ENCODE measurements at regions not wholly inside any gene's neighbourhood (a gene's known extent, or its start where the extent isn't known, plus 50 kb on each side); places are given as distances from the start of the nearest gene placed in this dataset.

DNA sequence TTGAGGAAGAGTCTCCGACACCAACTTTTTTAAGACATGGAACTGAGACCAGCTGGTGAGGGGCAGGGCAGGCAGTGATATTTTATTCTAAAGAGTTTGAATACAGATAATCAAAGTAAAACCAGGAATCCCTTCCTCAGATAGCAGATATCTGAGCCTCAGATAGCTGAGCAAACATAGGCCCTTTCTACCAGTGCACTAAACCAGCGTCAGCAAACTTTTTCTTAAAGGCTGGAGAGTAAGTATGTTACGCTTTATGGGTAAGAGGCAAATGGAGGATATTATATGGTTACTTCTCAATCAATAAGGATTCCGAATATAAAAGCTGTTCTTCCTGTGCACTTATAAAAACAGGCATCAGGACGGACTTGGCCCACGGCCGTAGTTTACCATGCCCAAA is 73.9 kb downstream of the WNT5A start:
- Histone ChIP-seq H3K9me3 (ENCODE audit: control insufficient read depth in 2 of 2, insufficient read depth in 1 of 2, low read length in 1 of 2) (no peaks in the 10 kb centered on the region), H3K4me3 (ENCODE audit: low read length in 2 of 2) (no peak overlapping the region), H3K36me3 (ENCODE audit: control insufficient read depth in 2 of 2, insufficient read depth in 2 of 2, low read length in 1 of 2) (no peaks in the 10 kb centered on the region), H3K4me1 (ENCODE audit: control insufficient read depth in 2 of 2, insufficient read depth in 2 of 2, low read length in 2 of 2) (no peaks in the 10 kb centered on the region), H3K27ac (ENCODE audit: low read depth in 1 of 2, low read length in 1 of 2) (no peak overlapping the region), H3K27me3 (ENCODE audit: control insufficient read depth in 2 of 2, insufficient read depth in 1 of 2, low read length in 1 of 2) (no peaks in the 10 kb centered on the region)
- DNase-seq (ENCODE audit: low read depth in 6 of 9, low spot score in 9 of 9), result no peak
- WGBS, result 97% methylated on average over 7 of the region's 7 CpGs

DNA sequence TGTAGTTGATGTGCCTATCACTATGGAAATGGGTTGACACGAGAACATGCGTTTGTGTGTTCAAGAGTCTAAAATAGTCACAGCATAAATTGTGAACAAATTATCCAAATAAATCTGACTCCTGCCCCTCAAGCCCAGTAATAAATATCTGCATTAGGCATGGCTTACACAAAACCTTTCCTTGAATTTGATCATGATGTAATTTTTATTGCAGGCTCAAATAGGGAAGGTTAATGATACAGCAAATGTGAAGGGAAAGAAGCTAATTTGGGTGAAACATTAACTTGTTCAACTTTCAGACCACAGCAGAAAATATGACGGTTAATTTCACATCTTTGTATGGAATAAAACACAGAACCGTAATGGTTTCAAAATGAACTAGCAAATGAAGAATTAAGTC is 74.6 kb downstream of the WNT5A start:
- Histone ChIP-seq H3K9me3 (ENCODE audit: control insufficient read depth in 2 of 2, insufficient read depth in 1 of 2, low read length in 1 of 2) (no peaks in the 10 kb centered on the region), H3K4me3 (ENCODE audit: low read length in 2 of 2) (no peak overlapping the region), H3K4me1 (ENCODE audit: control insufficient read depth in 2 of 2, insufficient read depth in 2 of 2, low read length in 2 of 2) (no peaks in the 10 kb centered on the region), H3K27ac (ENCODE audit: low read depth in 1 of 2, low read length in 1 of 2) (no peak overlapping the region), H3K27me3 (ENCODE audit: control insufficient read depth in 2 of 2, insufficient read depth in 1 of 2, low read length in 1 of 2) (no peaks in the 10 kb centered on the region), H3K36me3 (ENCODE audit: control insufficient read depth in 2 of 2, insufficient read depth in 2 of 2, low read length in 1 of 2) (no peaks in the 10 kb centered on the region)
- 94% methylated on average over 4 of the region's 4 CpGs for WGBS
- DNase-seq (ENCODE audit: low read depth in 6 of 9, low spot score in 9 of 9), result no peak

DNA sequence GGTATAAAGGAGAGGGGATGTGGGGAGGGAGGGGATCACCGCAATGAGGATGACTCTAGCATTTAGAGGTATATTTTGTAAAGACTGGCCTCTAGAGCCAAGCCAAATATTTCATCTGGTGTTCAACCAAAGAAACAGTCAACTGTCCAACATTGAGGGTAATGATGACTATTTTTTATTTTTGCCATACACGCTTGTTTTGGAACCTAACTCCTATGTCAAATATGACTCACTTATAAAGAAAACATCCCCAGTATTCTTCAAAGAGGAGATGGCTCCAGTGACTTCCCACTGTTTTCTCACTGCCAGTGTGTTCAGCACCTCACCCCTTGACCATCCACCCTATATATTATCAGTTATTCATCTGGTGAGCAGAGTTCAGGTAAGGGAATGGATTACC is 77.3 kb downstream of the WNT5A start:
- no peak for DNase-seq (ENCODE audit: low read depth in 6 of 9, low spot score in 9 of 9)
- H3K9me3 ChIP-seq (ENCODE audit: control insufficient read depth in 2 of 2, insufficient read depth in 1 of 2, low read length in 1 of 2), result peaks cover 0 to 5% of the 10 kb centered on the region in 2 donors
- H3K27ac ChIP-seq (ENCODE audit: low read depth in 1 of 2, low read length in 1 of 2), result no peak overlapping the region
- H3K27me3 ChIP-seq (ENCODE audit: control insufficient read depth in 2 of 2, insufficient read depth in 1 of 2, low read length in 1 of 2), result no peaks in the 10 kb centered on the region
- no peaks in the 10 kb centered on the region for H3K36me3 ChIP-seq (ENCODE audit: control insufficient read depth in 2 of 2, insufficient read depth in 2 of 2, low read length in 1 of 2)
- H3K4me1 ChIP-seq (ENCODE audit: control insufficient read depth in 2 of 2, insufficient read depth in 2 of 2, low read length in 2 of 2), result no peaks in the 10 kb centered on the region
- 98% methylated on average over 2 of the region's 2 CpGs for WGBS
- no peak overlapping the region for H3K4me3 ChIP-seq (ENCODE audit: low read length in 2 of 2)

DNA sequence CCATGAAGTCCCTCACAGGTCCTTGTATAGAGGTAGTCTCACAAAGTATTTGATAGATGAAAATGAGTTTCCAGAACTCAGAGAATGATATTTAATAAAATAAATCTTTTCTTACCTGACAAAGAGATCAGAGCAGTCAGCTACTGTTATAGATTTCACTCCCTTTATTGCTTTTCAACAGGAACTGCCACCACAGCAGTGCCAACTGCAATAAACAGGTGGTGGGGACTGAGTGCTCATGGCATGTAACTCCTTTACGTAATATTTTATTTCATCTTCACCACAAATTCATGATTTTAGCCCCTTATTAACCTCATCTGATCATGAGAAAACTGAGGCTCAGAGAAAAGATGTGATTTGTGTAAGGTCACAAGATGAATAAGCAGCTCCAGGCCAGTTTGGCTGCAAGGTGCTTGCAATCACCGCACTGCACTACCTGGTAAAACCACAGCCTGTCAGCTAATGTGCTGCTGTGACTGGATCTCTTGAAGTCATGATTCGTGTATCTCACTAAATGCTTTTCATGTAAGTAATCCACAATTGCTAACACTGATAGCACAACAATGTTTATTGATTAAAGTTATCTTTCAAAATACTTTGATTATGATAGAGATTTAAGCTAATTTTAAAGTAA is 78.8 kb downstream of the WNT5A start:
- no peak overlapping the region for H3K4me3 ChIP-seq (ENCODE audit: low read length in 2 of 2)
- no peaks in the 10 kb centered on the region for H3K36me3 ChIP-seq (ENCODE audit: control insufficient read depth in 2 of 2, insufficient read depth in 2 of 2, low read length in 1 of 2)
- DNase-seq (ENCODE audit: low read depth in 6 of 9, low spot score in 9 of 9), result no peak
- H3K4me1 ChIP-seq (ENCODE audit: control insufficient read depth in 2 of 2, insufficient read depth in 2 of 2, low read length in 2 of 2), result no peaks in the 10 kb centered on the region
- H3K27ac ChIP-seq (ENCODE audit: low read depth in 1 of 2, low read length in 1 of 2), result no peak overlapping the region
- no peaks in the 10 kb centered on the region for H3K27me3 ChIP-seq (ENCODE audit: control insufficient read depth in 2 of 2, insufficient read depth in 1 of 2, low read length in 1 of 2)
- WGBS, result 90% methylated on average over 3 of the region's 3 CpGs
- peaks cover 0 to 5% of the 10 kb centered on the region in 2 donors for H3K9me3 ChIP-seq (ENCODE audit: control insufficient read depth in 2 of 2, insufficient read depth in 1 of 2, low read length in 1 of 2)

DNA sequence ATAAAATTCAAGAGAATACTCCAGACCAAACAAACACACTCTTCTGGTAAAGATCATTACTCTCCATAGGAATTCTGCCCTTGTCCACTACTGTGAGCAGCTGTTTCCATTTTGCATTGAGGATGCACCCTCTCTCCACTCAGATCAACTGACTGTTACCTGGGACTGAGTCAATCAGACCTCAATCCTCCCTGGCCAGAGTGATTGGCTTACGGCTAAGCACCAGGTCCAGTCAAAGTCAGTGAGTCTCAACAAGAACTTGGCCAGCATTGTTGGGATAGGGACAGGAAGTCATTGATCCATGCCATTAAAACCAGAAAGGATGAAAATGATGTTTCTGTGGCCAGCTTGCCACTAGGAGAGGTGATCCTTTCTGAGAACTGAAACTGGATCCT is 79.7 kb downstream of the WNT5A start:
- no peaks in the 10 kb centered on the region for H3K4me1 ChIP-seq (ENCODE audit: control insufficient read depth in 2 of 2, insufficient read depth in 2 of 2, low read length in 2 of 2)
- no peaks in the 10 kb centered on the region for H3K36me3 ChIP-seq (ENCODE audit: control insufficient read depth in 2 of 2, insufficient read depth in 2 of 2, low read length in 1 of 2)
- H3K9me3 ChIP-seq (ENCODE audit: control insufficient read depth in 2 of 2, insufficient read depth in 1 of 2, low read length in 1 of 2), result peaks cover 0 to 5% of the 10 kb centered on the region in 2 donors
- H3K27me3 ChIP-seq (ENCODE audit: control insufficient read depth in 2 of 2, insufficient read depth in 1 of 2, low read length in 1 of 2), result no peaks in the 10 kb centered on the region
- WGBS, result 96% methylated on average over 1 of the region's 1 CpG
- H3K27ac ChIP-seq (ENCODE audit: low read depth in 1 of 2, low read length in 1 of 2), result no peak overlapping the region
- no peak for DNase-seq (ENCODE audit: low read depth in 6 of 9, low spot score in 9 of 9)
- no peak overlapping the region for H3K4me3 ChIP-seq (ENCODE audit: low read length in 2 of 2)

DNA sequence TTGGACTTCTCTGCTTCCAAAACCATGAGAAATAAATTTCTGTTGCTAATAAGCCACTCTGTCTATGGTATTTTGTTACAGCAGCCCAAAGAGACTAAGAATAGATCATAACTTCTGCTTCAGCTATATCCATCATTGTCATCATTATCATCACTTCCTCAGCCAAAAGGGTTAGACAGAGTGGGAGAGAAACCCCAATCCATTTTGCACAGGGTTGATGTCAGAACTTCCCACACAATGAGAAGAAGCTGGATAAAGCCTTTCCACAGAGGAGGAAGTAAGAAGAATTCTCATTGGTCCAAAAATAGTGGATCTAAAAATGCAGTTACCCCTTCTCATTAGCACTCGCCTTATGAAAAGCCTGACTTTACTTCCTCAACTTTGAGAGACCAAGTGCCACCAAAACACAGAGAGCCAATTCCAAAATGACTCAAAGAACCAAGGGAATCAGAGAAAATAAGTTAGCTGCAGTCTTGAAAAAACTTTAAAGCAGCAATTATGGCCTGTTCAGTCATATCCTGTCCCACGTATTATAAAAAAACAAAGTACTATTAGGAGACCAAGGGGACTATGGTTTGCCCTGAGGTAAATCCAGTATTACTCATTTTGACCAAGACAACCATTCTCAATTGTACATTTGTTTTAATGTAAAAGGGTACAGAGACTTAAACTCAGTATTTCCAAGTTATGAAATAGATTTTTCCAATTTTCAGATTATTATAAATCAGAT is 80.2 kb downstream of the WNT5A start:
- Histone ChIP-seq H3K4me1 (ENCODE audit: control insufficient read depth in 2 of 2, insufficient read depth in 2 of 2, low read length in 2 of 2) (no peaks in the 10 kb centered on the region), H3K27me3 (ENCODE audit: control insufficient read depth in 2 of 2, insufficient read depth in 1 of 2, low read length in 1 of 2) (no peaks in the 10 kb centered on the region), H3K9me3 (ENCODE audit: control insufficient read depth in 2 of 2, insufficient read depth in 1 of 2, low read length in 1 of 2) (peaks cover 0 to 5% of the 10 kb centered on the region in 2 donors), H3K36me3 (ENCODE audit: control insufficient read depth in 2 of 2, insufficient read depth in 2 of 2, low read length in 1 of 2) (no peaks in the 10 kb centered on the region), H3K27ac (ENCODE audit: low read depth in 1 of 2, low read length in 1 of 2) (no peak overlapping the region), H3K4me3 (ENCODE audit: low read length in 2 of 2) (no peak overlapping the region)
- 83% methylated on average over 2 of the region's 2 CpGs for whole genome bisulfite sequencing
- DNase-seq (ENCODE audit: low read depth in 6 of 9, low spot score in 9 of 9), result no peak

DNA sequence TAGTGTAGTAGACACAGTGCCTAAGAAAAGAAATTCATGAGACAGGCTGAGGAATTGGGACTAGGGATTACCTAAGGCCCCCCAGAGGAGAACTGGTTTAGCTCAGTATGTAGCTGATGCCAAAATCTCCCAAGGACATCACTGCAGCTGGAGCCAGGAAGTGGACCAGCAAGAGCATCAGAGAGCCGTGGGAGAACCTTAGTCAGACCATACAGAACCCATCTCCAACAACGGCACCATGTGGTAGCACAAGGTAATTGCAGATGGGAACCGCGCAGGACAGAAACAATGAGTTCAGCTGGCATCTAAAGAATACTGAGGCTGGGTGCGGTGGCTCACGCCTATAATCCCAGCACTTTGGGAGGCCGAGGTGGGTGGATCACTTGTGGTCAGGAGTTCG is 81.7 kb downstream of the WNT5A start:
- no peak overlapping the region for H3K4me3 ChIP-seq (ENCODE audit: low read length in 2 of 2)
- H3K36me3 ChIP-seq (ENCODE audit: control insufficient read depth in 2 of 2, insufficient read depth in 2 of 2, low read length in 1 of 2), result no peaks in the 10 kb centered on the region
- H3K27ac ChIP-seq (ENCODE audit: low read depth in 1 of 2, low read length in 1 of 2), result no peak overlapping the region
- no peaks in the 10 kb centered on the region for H3K27me3 ChIP-seq (ENCODE audit: control insufficient read depth in 2 of 2, insufficient read depth in 1 of 2, low read length in 1 of 2)
- no peaks in the 10 kb centered on the region for H3K4me1 ChIP-seq (ENCODE audit: control insufficient read depth in 2 of 2, insufficient read depth in 2 of 2, low read length in 2 of 2)
- peaks cover 0 to 5% of the 10 kb centered on the region in 2 donors for H3K9me3 ChIP-seq (ENCODE audit: control insufficient read depth in 2 of 2, insufficient read depth in 1 of 2, low read length in 1 of 2)
- 55% methylated on average over 8 of the region's 8 CpGs for WGBS
- DNase-seq (ENCODE audit: low read depth in 6 of 9, low spot score in 9 of 9), result no peak

DNA sequence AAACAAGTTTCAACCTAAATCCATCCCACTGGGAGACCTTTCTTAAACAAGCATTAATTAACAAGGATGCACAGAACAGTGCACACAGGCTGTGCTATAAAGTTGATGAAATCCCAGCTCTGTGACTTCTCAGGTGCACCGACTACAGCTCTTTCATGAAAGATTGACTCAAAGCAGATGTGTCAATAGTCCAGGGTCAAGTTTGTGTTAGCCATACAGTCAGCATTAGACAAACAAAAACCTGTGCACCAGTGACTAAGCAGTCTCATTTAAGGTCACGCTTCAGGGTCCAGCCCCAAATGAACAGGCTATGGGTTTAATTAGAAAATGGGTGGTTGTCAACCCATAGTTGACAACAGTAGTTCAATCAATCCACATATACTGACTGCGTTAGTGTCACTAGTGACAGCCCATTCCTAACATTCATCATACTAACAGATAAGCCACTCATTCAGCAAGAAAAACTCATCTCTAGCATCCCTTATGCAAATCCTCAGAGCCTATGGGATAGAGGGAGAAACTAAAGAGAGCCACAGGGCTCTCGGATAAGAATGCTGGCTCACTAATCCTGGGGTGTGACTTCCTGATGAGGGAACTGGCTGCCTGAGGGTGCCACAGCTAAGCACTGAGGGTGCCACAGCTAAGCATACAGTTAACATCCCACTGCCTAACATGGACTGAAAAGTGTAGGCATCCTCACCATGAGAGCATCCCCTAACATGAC is 84.1 kb downstream of the WNT5A start:
- Histone ChIP-seq H3K36me3 (ENCODE audit: control insufficient read depth in 2 of 2, insufficient read depth in 2 of 2, low read length in 1 of 2) (no peaks in the 10 kb centered on the region), H3K4me3 (ENCODE audit: low read length in 2 of 2) (no peak overlapping the region), H3K27me3 (ENCODE audit: control insufficient read depth in 2 of 2, insufficient read depth in 1 of 2, low read length in 1 of 2) (no peaks in the 10 kb centered on the region), H3K9me3 (ENCODE audit: control insufficient read depth in 2 of 2, insufficient read depth in 1 of 2, low read length in 1 of 2) (peaks cover 0 to 5% of the 10 kb centered on the region in 2 donors), H3K4me1 (ENCODE audit: control insufficient read depth in 2 of 2, insufficient read depth in 2 of 2, low read length in 2 of 2) (no peaks in the 10 kb centered on the region), H3K27ac (ENCODE audit: low read depth in 1 of 2, low read length in 1 of 2) (no peak overlapping the region)
- WGBS, result 93% methylated on average over 4 of the region's 4 CpGs
- no peak for DNase-seq (ENCODE audit: low read depth in 6 of 9, low spot score in 9 of 9)

DNA sequence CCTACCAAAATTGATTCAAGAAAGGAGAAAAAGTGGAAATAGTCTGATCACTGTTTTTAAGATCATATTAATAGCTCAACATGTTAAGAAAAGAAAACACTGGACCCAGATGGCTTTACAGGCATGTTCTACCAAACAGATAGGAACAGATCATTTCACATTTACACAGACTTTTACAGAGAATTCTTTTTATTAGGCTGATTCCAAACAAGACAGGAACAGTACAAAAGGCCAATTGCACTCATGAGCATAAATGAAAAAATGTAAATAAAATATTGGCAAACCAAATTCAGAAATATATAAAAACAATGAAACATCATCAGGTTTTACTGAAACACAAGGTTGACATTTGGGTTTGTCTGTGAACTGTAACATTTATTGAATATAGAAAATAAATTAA is 106.5 kb downstream of the WNT5A start:
- no peaks in the 10 kb centered on the region for H3K36me3 ChIP-seq (ENCODE audit: control insufficient read depth in 2 of 2, insufficient read depth in 2 of 2, low read length in 1 of 2)
- no peaks in the 10 kb centered on the region for H3K4me1 ChIP-seq (ENCODE audit: control insufficient read depth in 2 of 2, insufficient read depth in 2 of 2, low read length in 2 of 2)
- no peak overlapping the region for H3K4me3 ChIP-seq (ENCODE audit: low read length in 2 of 2)
- no peaks in the 10 kb centered on the region for H3K27me3 ChIP-seq (ENCODE audit: control insufficient read depth in 2 of 2, insufficient read depth in 1 of 2, low read length in 1 of 2)
- no peak overlapping the region for H3K27ac ChIP-seq (ENCODE audit: low read depth in 1 of 2, low read length in 1 of 2)
- no peaks in the 10 kb centered on the region for H3K9me3 ChIP-seq (ENCODE audit: control insufficient read depth in 2 of 2, insufficient read depth in 1 of 2, low read length in 1 of 2)
- no peak for DNase-seq (ENCODE audit: low read depth in 6 of 9, low spot score in 9 of 9)

All from thymus (tissue), 11 donors.